DMS53 treated with DMSO at 0.1 percent for 48 hours (cell line): ENCODE measurements at regions not wholly inside any gene's neighbourhood (a gene's known extent, or its start where the extent isn't known, plus 50 kb on each side); places are given as distances from the start of the nearest gene placed in this dataset.
A peak's percentile ranks its signal among the peaks of the same experiment; 100 is the strongest.
"Not testable (repeated sequence)": the region's sequence is repeated elsewhere in the genome, so short reads cannot be mapped to it uniquely, and the experiment has no call there.

Experiments used
- DNase-seq: peaks from one replicate; lab custom pipeline; 2025; ENCODE audit not compliant: unreplicated experiment; lab: John Stamatoyannopoulos, UW

DNA sequence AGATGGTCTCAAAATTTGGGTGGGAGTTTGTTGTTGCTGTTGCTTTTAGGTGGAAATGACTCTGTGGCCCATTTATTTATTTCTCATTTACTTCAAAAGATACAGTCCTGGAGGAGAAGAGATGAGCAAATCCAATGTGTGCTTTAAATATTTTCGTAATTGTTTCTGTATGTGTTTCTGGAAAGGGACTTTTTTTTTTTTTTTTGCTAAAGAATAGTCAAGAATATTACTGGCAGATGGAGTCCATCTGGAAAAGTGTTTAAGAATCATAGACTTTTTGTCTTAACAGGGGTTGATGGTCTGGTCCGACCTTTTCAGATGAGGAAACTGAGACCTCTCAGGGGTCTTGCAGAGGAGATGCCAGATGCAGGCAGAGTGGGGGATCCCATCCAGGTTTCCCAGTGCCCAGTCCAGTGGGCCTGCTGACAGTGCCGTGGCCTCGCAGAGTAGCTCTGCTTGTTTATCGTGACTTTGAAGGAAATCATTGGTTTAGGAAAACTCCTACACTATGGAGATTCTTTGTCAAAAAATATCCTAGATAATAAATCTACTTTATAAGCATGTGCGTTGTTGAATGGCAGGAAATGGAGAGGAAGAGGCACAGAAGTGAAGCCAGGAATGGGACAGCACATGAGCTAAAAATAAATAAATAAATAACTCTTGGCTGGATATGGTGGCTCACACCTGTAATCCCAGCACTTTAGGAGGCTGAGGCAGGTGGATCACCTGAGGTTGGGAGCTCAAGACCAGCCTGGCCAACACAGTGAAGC, 164.3 kb upstream of the SVIL start:
- DNase-seq: no peak

DNA sequence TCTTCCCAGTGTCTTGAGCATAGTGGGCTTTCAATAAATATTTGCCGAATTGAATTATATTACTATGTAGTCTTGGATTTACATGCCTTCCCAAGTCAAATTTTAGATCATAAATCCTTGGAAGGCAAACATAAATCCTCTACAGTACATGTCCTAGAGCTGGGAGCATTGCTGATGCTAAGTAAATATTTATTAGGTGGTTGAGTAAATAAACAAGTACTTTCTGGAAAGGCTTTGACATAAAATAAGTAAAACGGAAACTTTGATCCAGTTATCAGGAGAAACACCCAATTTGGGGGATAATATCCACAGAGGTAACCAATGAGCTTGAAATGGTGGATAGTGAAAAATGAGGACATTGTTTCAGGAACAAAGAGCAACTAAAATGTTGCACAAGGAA, 162.8 kb upstream of the SVIL start:
- DNase-seq: no peak

DNA sequence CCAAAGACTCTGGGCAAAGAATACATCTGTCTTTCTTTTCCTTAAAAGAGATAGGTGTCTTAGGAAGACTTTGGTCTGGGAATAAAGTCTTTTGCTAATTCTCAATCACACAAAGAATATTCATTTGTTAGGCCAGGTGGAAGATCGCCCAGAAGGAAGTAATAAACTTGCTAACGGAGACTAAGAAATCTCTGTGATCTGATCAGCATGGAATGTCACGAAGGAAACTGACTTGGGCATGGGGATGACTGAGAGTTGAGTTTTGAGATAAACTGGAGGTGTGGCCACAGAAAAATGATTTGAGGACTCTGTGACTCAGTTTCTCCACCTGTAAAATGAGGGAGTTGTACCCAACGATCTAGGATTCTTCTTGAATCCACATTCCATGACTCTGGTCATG, 161.1 kb upstream of the SVIL start:
- DNase-seq: no peak

DNA sequence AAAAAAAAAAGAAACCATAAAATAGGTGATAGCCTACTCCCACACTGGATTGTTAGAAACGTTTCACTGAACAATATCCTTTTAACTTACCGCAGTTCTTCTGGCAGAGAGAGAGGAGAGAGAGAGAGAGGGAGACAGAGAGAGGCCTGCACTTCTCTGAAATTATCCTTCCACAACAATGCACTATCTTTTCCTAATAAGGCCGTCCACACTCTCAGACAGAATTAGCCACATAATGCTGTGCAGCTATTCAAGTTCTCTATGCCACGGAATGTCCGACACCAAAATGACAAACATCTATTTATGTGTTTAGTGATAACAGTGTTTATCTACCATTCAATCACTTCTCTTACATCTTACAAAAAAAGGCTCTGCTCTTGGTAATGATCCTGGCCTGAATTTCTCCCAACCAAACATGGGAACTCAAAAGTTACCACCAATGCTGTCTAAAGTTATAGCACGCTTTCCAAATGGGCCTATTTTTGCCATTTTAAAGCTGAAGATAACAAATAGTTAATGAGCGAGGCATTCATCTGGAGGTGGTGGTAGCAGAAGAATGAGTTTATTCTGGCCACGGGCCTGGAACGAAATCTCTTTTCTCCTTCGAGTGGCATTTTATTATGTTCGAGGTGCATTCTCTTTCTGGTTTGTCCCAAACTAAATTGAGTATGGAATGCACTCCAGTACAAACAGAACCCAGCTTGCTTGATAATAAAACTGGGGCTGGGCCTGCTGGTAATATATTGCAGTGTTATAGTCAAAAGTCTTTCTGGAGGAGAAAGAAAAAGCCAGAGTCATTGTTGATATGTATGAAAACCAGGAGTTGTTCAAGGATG, 160.2 kb upstream of the SVIL start:
- DNase-seq: no peak

DNA sequence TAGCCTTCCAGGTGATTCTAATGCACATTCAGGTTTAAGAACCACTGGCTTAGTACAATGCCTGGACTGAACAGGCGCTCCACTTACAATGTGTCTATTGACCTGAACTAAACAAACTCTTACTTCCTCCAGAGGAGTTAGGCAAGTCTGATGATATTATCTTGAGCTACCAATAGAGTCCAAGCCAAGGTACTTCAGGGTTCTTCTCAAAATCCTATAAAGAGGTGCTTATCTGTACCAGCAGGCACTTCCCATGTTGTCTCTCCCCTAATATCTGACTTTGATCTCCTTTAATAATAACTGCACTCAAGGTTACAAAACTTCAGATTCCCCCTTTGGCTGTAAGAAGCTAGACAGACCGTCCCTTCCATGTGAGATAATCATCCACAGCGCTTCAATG, 157.0 kb upstream of the SVIL start:
- peak; percentile 38 for DNase-seq

DNA sequence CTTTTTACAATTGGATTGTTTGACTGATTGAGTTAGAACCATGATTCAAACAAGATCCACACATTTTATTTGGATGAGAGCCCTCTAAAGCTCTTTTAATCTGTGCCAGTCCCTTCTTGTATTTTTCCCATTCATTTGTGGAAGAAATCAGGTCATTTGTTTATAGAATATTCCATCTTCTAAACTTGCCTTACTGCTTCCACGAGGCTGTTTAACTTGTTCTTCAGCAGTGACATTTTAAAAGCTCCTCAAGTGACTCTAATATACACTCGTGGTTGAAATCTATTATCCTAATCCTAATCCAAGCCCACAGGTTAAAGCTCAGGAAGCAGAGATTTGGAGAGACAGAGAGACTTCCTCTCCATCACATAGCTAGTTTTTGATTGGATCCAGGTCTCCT, 155.4 kb upstream of the SVIL start:
- no peak for DNase-seq

DNA sequence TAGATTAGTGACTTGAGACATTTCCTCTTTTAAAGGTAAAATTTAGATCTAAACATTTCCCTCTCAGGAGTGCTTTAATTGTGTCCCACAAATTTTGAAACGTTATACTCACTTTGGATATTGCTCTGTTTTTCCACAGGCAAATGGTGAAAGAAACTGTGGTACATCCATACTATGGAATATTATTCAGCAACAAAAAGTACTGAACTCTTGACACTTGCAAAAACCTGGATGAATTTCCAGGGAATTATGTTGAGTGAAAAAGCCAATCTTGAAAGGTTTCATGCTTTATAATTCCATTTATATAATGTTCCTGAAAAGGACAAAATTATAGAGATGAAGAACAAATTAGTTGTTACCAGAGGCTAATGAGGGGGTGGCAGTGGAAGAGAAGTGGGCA, 153.3 kb upstream of the SVIL start:
- DNase-seq: no peak

DNA sequence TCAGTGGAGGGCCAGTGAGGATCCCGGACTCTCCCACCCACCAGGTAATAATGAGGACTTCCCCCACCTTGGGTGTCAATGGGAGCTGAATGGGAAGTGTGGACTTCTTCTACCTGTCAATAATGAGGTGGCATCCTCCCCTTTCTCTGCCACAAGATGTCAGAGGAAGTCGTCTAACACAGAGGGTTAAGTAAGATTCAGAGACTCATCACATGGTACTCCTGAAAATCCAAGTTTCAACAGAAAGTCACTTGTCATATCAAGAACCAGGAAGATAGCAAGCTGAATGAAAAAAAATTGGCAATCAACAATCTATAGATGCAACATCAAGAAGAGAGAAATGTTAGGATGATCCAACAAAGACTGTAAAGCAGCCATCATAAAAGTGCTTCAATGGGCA, 150.9 kb upstream of the SVIL start:
- no peak for DNase-seq

DNA sequence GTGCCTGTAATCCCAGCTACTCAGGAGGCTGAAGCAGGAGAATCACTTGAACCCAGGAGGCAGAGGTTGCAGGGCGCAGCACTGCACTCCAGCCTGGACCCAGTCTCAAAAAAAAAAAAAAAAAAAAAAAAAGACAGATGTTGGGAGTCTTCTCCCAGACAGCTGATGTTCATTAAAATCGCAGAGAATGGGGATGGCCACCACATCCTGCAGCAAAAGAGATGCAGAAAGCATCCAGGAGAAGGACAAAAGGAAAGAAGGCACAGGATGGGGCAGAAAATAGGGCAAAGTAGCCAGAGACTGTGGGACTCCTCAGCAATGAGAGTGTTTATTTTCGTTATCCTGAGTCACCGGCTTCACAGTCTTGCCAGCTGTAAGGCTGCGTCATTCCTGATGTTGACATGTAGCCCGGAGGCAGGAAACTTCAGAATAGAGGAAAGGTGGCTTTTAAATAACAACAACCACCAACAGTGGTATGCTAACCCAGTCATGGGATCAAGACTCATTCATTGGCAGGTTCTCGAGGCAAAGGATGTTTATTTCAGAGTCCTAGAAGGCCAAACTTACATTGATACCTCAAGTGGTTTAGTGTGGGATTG, 149.5 kb upstream of the SVIL start:
- peak; percentile 93 for DNase-seq

DNA sequence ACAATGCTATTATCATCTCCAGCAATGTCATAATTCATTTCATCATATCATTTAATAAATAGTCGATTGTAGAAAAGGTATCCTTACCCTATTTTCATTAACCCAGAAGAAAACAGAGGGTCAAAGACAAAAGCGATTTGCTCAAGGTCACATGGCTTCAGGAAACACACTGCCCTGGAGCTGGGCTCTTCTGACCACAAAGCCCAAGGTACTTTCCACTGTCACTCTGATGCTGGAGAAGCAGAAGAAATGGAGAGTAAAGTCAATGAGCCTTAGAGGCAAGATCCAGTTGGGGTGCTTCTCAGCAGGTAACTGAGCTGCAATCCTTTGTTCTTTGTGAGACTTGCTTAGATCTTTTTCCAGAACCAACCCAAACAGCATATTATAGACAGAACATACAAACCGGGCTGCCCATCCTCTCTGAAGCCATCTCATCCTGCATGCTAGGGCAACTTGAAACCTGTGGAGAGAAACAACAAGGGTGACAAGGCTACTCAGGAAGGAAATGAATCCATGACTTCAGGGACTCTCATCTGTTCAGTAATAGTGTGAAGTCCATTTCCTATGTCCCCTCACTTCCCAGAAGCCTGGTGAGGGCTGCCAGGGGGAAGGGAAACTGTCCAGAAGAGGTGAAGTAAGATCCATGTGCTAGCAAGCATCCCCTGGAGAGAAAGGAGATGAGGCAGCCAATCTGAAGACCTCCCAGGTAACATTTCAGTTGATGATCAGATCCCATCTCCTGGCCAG, 148.6 kb upstream of the SVIL start:
- DNase-seq: no peak

DNA sequence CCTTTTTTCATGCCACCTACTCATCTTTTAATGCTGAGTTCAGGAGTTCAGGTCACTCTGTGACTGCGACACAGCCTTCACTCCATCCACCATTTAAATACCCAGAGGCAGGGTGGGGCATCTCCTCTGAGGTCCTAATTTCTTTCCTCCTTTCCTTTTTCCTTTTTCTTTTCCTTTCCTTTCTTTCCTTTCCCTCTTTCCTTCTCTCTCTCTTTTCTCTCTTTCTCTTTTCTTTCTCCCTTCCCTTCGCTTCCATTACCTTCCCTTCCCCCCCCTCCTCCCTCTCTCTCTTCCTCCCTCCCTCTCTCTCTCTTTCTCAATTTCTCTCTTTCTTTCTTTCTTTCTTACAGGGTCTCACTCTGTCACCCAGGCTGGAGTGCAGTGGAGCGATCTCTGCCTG, 145.9 kb upstream of the SVIL start:
- DNase-seq: no peak

DNA sequence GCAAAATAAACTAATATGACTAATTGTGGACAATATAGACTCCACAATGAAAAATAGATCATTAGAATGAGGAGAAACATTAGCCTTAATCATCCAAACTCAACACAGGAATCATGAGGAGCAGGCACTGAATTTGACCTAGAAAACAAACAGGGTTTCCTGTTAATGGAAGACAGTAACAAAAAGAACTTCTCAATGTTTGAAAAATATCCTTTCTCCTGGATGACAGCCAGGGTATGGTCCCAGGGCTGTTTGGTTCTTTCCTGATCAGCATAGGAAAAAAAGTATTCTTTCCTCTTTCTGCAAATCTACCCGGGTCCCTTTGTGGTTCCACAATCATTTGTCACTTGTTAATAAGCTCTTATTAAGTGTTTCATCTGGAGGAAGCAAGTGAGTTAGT, 145.3 kb upstream of the SVIL start:
- DNase-seq: no peak

DNA sequence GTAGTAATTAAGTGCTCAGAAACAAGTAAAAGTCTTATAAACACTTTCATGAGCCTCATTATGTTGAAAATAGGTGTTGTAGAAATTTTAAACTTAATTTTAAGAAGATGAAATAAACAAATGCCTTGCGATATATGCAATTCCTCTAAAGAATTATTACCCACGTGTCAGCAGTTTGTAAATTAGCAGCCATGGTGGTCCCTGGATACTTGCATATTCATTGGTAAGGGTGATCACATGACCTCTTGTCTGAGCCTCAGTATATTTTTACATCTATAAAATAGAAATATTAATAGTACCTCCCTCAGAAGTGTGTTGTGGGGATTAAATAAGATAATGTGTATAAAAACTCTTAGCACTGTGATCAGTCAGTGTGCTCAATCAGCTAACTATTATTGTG, 141.5 kb upstream of the SVIL start:
- DNase-seq: no peak

DNA sequence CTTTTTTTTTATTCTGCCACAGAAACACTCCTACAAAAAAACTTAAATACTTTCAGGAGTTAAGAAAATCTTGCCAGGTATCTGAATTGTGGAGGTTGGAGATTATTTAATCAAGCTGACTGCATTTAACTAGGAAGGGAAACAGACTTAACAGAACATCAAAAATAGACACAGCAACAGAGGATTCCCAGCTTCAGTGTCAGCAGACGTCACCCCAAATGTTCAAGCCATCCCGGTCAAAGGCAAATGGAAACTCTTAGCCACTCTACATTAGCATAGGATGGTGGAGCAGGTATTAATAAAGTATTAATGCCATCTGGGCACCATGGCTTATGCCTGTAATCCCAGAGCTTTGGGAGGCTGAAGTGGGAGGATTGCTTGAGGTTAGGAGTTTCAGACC, 139.7 kb upstream of the SVIL start:
- no peak for DNase-seq

DNA sequence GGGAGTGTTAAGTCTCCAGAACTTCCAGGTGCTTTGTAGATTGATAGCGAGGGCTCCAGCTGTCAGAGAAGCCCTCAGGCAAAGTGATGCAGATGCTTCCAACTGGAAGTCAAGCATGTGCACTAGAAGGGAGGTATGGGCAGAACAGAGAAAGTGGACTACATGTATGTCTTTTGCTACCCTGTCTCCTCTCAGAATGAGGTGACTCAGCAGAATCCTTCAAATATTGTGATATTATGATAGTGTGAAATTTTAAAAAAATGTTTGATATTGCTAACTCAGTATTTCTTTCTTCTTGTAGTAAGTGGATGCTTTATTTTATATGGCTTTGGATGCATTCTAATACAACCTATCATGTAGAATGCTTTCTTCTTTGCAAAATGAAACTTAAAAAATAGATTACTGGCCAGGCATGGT, 138.9 kb upstream of the SVIL start:
- no peak for DNase-seq

DNA sequence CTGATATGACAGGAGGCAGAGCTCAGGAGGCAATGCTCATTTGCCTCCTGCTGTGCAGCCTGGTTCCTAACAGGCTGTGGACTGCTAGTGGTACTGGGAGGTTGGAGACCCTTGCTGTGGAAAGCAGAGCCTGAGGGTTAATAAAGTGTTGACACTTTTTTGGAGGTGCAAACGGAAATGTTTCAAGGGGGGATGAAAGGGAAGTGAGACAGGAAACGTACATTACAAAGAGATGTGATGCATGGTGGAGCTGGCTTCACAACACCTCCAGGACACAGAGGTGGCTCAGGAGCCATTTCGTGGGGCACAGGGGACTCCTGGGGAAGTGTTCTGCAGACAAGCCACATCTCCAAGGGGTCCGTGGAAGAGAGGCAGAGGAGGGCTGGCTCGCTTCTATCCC, 137.6 kb upstream of the SVIL start:
- DNase-seq: no peak

DNA sequence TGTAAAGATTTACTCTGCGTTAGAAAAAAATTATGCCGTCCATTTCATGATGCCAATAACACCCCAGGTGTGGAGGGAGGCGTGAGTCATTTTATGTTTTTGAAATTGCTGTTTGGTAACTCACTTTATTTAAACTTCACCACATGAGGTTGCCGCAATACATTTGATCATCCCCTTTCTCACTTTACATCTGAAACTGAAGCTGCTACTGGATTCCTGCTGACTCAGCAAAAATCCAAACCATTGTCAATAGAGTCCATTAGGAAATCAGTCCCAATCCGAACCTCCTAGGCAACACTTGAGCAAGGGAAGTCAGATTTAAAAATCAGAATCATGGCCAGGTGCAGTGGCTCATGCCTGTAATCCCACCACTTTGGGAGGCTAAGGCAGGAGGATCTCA, 136.6 kb upstream of the SVIL start:
- DNase-seq: no peak

DNA sequence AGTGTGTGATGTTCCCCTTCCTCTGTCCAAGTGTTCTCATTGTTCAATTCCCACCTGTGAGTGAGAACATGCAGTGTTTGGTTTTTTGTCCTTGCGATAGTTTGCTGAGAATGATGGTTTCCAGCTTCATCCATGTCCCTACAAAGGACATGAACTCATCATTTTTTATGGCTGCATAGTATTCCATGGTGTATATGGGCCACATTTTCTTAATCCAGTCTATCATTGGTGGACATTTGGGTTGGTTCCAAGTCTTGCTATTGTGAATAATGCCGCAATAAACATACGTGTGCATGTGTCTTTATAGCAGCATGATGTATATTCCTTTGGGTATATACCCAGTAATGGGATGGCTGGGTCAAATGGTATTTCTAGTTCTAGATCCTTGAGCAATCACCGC, 134.5 kb upstream of the SVIL start:
- DNase-seq: not testable (repeated sequence)

DNA sequence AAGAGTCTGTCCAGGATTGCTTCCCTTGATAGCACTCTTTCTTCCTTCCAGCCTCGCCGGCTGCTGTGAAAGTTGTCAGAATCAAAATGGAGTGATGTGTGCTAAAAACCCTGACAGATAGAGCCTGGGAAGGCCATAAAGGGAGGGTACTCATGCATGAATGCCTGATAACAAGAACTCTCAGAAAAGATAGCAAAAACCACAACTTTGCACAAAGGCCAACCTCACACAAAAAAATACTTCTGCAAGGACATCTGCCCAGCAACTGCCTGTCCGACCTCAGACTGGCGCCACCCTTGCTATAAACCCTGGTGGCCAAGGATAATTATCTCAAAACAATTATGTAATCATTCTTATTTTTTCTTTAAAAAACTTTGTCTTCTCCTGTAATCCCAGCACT, 133.2 kb upstream of the SVIL start:
- no peak for DNase-seq

DNA sequence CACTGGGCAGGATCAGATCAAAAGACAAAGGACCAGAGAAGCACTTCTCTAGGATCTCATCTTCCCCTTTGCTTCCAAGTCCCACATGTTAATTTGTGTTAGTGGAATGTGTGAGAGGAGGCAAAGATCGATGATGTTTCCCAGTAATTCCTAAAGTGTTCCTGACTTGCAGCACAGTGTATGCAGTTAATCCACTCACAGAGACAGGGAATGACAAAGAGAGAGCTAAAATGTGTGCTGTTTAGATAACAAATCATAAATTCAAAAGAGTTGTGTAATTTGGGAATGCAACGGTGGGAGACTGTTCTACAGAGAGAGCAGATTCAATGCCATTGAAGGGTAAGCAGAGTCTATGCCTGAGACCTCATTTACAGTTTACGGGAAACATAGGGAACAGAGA, 132.0 kb upstream of the SVIL start:
- no peak for DNase-seq

DNA sequence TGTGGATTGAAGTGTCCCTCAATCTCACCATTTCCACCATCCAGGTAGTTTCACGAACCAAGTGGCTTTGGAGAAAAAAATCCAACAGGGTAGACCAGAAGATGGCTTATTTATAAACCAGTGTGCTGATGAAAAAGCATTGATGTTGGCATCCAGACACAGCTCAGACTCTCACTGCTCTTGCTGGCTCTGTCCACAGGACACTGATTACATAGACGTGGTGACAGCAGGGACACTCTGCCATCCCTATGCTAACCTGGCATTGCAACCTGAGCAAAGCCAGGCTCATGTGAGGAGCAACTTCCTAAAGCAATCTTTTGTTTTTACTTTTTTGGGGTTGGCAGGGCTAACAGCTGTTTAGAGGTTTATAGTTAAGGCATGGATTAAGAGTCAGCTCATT, 130.6 kb upstream of the SVIL start:
- DNase-seq: no peak

DNA sequence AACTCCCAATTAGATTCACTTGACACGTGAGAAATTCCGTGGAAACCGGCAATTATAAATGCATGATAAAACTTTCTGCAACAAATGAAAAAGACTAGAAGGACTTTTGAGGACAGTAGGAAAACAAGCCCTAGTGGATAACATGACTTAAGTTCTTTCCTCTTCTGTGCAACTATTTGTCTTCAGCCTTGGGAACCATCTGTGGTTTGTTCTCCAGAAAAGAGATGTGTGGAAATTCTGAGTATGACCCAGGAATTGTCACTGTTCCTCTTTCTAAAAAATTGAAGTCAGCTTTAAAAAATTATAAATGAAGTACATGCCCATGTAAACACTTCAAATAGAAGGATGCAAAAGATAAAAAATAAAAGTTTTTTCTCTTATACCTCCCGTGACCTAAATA, 128.6 kb upstream of the SVIL start:
- no peak for DNase-seq
